ENCODE measurements at regions not wholly inside any gene's neighbourhood (a gene's known extent, or its start where the extent isn't known, plus 50 kb on each side); places are given as distances from the start of the nearest gene placed in this dataset.

DNA sequence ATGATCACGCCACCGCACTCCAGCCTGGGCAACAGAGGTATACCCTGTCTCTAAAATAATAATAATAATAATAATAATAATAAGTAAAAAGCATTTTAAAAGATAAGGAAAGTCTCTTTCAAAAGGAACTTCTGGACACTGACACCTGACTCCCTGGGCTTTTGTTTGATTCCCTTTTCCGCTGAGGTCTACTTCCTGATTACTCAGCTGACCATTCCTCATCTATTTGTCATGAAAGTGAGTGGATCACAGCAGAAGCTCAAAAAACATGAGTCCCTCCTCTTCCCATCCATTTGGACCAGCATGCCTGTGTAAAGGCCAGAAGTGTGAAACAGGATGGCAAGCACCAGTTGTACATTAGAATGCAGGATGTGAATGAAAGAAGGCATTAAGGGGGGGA lies 61.1 kb upstream of the FBXO28 start:
- no peak for TF ChIP-seq CTCF (IDR thresholded peaks at IDR 0.05; ENCODE audit: low read length)
- TF ChIP-seq EZH2phosphoT487 (IDR thresholded peaks at IDR 0.05; ENCODE audit: low read length), result no peak

Measured in MM.1S (cell line).